ENCODE measurements at regions not wholly inside any gene's neighbourhood (a gene's known extent, or its start where the extent isn't known, plus 50 kb on each side); places are given as distances from the start of the nearest gene placed in this dataset.

DNA sequence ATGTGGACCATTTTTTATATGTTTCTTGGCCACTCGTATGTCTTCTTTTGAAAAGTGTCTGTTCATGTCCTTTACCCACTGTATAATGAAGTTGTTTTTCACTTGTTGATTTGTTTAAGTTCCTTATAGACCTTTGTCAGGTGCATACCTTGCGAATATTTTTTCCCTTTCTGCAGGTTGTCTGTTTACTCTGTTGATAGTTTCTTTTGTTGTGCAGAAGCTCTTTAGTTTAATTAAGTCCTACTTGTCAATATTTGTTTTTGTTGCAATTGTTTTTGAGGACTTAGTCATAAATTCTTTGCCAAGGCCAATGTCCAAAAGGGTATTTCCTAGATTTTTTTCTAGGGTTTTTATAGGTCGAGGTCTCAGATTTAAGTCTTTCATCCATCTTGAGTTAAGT is 66.2 kb downstream of the UNC5CL start:
- TF ChIP-seq CTCF (IDR thresholded peaks at IDR 0.05 in 2 of 3, conservative IDR thresholded peaks at IDR 0.05 in 1 of 3; ENCODE audit: borderline replicate concordance in 1 of 3, insufficient read depth in 1 of 3, low read depth in 2 of 3, low read length in 2 of 3), result no peak
- no peak for TF ChIP-seq EZH2 (IDR thresholded peaks at IDR 0.05)
- TF ChIP-seq CEBPB (IDR thresholded peaks at IDR 0.05; ENCODE audit: low read depth), result no peak
- no peak for TF ChIP-seq ATF3 (IDR thresholded peaks at IDR 0.05)
- TF ChIP-seq POLR2AphosphoS5 (IDR thresholded peaks at IDR 0.05; ENCODE audit: low read depth, low read length), result no peak
- TF ChIP-seq SIN3A (IDR thresholded peaks at IDR 0.05; ENCODE audit: low read depth), result no peak
- no peak for TF ChIP-seq RAD21 (IDR thresholded peaks at IDR 0.05; ENCODE audit: low read depth)
- no peak for TF ChIP-seq SRF (IDR thresholded peaks at IDR 0.05; ENCODE audit: low read depth)
- no peak for TF ChIP-seq TCF7L2 (IDR thresholded peaks at IDR 0.05; ENCODE audit: borderline replicate concordance, extremely low read depth, insufficient read depth, insufficient read length)
- TF ChIP-seq, protein P1, sequence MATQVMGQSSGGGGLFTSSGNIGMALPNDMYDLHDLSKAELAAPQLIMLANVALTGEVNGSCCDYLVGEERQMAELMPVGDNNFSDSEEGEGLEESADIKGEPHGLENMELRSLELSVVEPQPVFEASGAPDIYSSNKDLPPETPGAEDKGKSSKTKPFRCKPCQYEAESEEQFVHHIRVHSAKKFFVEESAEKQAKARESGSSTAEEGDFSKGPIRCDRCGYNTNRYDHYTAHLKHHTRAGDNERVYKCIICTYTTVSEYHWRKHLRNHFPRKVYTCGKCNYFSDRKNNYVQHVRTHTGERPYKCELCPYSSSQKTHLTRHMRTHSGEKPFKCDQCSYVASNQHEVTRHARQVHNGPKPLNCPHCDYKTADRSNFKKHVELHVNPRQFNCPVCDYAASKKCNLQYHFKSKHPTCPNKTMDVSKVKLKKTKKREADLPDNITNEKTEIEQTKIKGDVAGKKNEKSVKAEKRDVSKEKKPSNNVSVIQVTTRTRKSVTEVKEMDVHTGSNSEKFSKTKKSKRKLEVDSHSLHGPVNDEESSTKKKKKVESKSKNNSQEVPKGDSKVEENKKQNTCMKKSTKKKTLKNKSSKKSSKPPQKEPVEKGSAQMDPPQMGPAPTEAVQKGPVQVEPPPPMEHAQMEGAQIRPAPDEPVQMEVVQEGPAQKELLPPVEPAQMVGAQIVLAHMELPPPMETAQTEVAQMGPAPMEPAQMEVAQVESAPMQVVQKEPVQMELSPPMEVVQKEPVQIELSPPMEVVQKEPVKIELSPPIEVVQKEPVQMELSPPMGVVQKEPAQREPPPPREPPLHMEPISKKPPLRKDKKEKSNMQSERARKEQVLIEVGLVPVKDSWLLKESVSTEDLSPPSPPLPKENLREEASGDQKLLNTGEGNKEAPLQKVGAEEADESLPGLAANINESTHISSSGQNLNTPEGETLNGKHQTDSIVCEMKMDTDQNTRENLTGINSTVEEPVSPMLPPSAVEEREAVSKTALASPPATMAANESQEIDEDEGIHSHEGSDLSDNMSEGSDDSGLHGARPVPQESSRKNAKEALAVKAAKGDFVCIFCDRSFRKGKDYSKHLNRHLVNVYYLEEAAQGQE (IDR thresholded peaks at IDR 0.05; ENCODE audit: low read depth), result no peak
- TF ChIP-seq POLR2A (IDR thresholded peaks at IDR 0.05; ENCODE audit: borderline replicate concordance, extremely low read depth, insufficient read depth, insufficient read length), result no peak

Data from HCT116 (cell line).